G401.6 (cell line): ENCODE measurements at regions not wholly inside any gene's neighbourhood (a gene's known extent, or its start where the extent isn't known, plus 50 kb on each side); places are given as distances from the start of the nearest gene placed in this dataset.
"Not testable (repeated sequence)": the region's sequence is repeated elsewhere in the genome, so short reads cannot be mapped to it uniquely, and the experiment has no call there.

Experiments used
- FAIRE-seq: peaks from 2 replicates; lab custom pipeline; 2012; peaks lifted over from hg19 to GRCh38; lab: Jason Lieb, UNC

- FAIRE-seq: no peak
Measured at GRCh38 chr5:84885485-84886258, 501.0 kb upstream of the EDIL3 start.

GRCh38 chr5:84881737-84882136, 497.1 kb upstream of the EDIL3 start:
- FAIRE-seq: no peak

GRCh38 chr5:84874196-84874595, 489.5 kb upstream of the EDIL3 start:
- no peak for FAIRE-seq

- FAIRE-seq: no peak
Measured at GRCh38 chr5:84872768-84873167, 488.1 kb upstream of the EDIL3 start.

GRCh38 chr5:84870369-84870768, 485.7 kb upstream of the EDIL3 start:
- no peak for FAIRE-seq

GRCh38 chr5:84869675-84870074, 485.0 kb upstream of the EDIL3 start:
- FAIRE-seq: no peak

- FAIRE-seq: not testable (repeated sequence)
Measured at GRCh38 chr5:84863936-84864335, 479.3 kb upstream of the EDIL3 start.

- no peak for FAIRE-seq
Measured at GRCh38 chr5:84863020-84863419, 478.3 kb upstream of the EDIL3 start.

GRCh38 chr5:84862132-84862531, 477.5 kb upstream of the EDIL3 start:
- FAIRE-seq: no peak

GRCh38 chr5:84861306-84861705, 476.6 kb upstream of the EDIL3 start:
- no peak for FAIRE-seq

- FAIRE-seq: no peak
Measured at GRCh38 chr5:84859056-84859455, 474.4 kb upstream of the EDIL3 start.

- no peak for FAIRE-seq
Measured at GRCh38 chr5:84831701-84832100, 447.0 kb upstream of the EDIL3 start.

GRCh38 chr5:84830265-84830664, 445.6 kb upstream of the EDIL3 start:
- no peak for FAIRE-seq

GRCh38 chr5:84825606-84826005, 440.9 kb upstream of the EDIL3 start:
- no peak for FAIRE-seq

- FAIRE-seq: no peak
Measured at GRCh38 chr5:84821924-84822323, 437.2 kb upstream of the EDIL3 start.

- no peak for FAIRE-seq
Measured at GRCh38 chr5:84817953-84818352, 433.3 kb upstream of the EDIL3 start.

GRCh38 chr5:84816746-84817547, 432.3 kb upstream of the EDIL3 start:
- FAIRE-seq: no peak

- no peak for FAIRE-seq
Measured at GRCh38 chr5:84816160-84816559, 431.5 kb upstream of the EDIL3 start.

GRCh38 chr5:84805473-84805872, 420.8 kb upstream of the EDIL3 start:
- no peak for FAIRE-seq

- FAIRE-seq: no peak
Measured at GRCh38 chr5:84796399-84796798, 411.7 kb upstream of the EDIL3 start.

GRCh38 chr5:84794486-84795035, 409.9 kb upstream of the EDIL3 start:
- FAIRE-seq: no peak

GRCh38 chr5:84791730-84792129, 407.1 kb upstream of the EDIL3 start:
- FAIRE-seq: no peak

GRCh38 chr5:84791138-84791537, 406.5 kb upstream of the EDIL3 start:
- no peak for FAIRE-seq
